ENCODE measurements at regions not wholly inside any gene's neighbourhood (a gene's known extent, or its start where the extent isn't known, plus 50 kb on each side); places are given as distances from the start of the nearest gene placed in this dataset.
"Not testable (repeated sequence)": the region's sequence is repeated elsewhere in the genome, so short reads cannot be mapped to it uniquely, and the experiment has no call there.

DNA sequence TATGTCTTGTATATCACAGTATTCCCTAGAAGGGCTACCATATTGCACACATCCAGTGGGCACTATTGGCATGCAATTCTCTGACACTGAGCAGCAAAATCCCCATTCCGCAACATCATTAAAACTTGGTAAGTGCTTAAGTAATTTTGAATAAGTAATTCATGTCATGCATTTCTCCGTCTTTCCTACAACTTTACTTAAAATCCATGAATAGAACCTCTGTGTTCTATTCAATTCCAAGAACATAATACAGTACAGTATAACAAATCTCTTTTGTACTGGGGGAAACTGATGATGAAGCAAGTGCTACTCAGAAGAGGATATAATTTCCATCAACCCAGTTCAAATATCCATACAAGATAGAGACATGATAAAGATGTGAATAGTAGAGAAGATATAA lies 80.9 kb upstream of the SEMA3C start:
- Histone ChIP-seq H3K9me3 (no peaks in the 10 kb centered on the region), H3K4me3 (no peak overlapping the region), H3K4me1 (ENCODE audit: insufficient read depth) (no peaks in the 10 kb centered on the region), H3K27ac (no peak overlapping the region), H3K36me3 (no peaks in the 10 kb centered on the region), H3K27me3 (no peaks in the 10 kb centered on the region)
- 93 to 97% (median 96%) methylated on average over 2 of the region's 2 CpGs for WGBS, 3 donors
- intact Hi-C loops (cut with DNase I) = no loop called here
- TF ChIP-seq EP300 (IDR thresholded peaks at IDR 0.05) (no peak), POLR2A (IDR thresholded peaks at IDR 0.05) (no peak)
- TF ChIP-seq, protein P1, sequence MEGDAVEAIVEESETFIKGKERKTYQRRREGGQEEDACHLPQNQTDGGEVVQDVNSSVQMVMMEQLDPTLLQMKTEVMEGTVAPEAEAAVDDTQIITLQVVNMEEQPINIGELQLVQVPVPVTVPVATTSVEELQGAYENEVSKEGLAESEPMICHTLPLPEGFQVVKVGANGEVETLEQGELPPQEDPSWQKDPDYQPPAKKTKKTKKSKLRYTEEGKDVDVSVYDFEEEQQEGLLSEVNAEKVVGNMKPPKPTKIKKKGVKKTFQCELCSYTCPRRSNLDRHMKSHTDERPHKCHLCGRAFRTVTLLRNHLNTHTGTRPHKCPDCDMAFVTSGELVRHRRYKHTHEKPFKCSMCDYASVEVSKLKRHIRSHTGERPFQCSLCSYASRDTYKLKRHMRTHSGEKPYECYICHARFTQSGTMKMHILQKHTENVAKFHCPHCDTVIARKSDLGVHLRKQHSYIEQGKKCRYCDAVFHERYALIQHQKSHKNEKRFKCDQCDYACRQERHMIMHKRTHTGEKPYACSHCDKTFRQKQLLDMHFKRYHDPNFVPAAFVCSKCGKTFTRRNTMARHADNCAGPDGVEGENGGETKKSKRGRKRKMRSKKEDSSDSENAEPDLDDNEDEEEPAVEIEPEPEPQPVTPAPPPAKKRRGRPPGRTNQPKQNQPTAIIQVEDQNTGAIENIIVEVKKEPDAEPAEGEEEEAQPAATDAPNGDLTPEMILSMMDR (IDR thresholded peaks at IDR 0.05) = no peak
- no peak for DNase-seq

DNA sequence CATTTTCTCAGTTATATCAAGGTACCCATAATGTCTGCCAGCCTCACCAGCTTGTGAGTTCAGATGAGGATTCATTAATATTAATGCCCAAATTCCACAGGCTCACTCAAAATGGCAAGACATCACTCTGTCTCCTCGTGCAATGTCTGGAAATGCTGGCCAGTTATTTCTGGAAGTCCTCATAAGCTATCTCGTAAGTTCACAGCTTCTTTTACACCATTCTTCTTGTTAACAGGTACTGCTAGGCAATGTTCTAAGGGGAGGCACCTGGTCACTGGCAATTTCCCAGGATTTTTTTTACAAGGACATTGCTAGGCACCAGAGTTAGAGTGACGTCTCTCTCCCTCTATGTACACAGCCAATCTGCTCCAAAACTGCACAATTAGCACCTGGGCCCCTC lies 80.2 kb upstream of the SEMA3C start:
- Histone ChIP-seq H3K36me3 (no peaks in the 10 kb centered on the region), H3K9me3 (no peaks in the 10 kb centered on the region), H3K27me3 (no peaks in the 10 kb centered on the region), H3K4me3 (no peak overlapping the region), H3K4me1 (ENCODE audit: insufficient read depth) (no peaks in the 10 kb centered on the region), H3K27ac (no peak overlapping the region)
- 94 to 98% (median 94%) methylated on average over 3 of the region's 3 CpGs for WGBS, 3 donors
- DNase-seq = no peak
- TF ChIP-seq POLR2A (IDR thresholded peaks at IDR 0.05) (no peak), EP300 (IDR thresholded peaks at IDR 0.05) (no peak)
- TF ChIP-seq, protein P1 (IDR thresholded peaks at IDR 0.05) = no peak
- intact Hi-C loops (cut with DNase I) = no loop called here

DNA sequence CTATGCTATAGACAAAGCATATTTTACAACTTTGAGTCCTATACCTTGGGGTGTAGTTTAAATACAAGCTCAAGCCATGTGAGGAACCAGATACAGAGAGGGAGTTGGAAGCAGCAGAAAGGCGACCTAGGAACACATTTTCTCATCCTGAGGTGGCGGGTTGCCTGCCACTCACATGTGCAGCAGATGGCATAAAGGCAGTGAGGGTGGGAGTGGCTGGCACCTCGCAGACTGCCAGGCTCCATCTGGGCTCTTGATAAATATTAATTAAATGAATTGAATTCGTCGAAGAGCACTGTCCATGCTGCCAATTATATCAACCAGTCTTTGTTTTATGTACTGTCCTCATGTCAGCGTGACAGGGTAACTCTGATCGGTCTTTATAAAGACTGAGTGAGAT lies 79.0 kb upstream of the SEMA3C start:
- DNase-seq = no peak
- intact Hi-C loops (cut with DNase I) = no loop called here
- Histone ChIP-seq H3K4me1 (ENCODE audit: insufficient read depth) (no peaks in the 10 kb centered on the region), H3K4me3 (no peak overlapping the region), H3K27me3 (no peaks in the 10 kb centered on the region), H3K36me3 (no peaks in the 10 kb centered on the region), H3K27ac (no peak overlapping the region), H3K9me3 (no peaks in the 10 kb centered on the region)
- no peak for TF ChIP-seq EP300 (IDR thresholded peaks at IDR 0.05)
- TF ChIP-seq, protein P1 (IDR thresholded peaks at IDR 0.05) = no peak
- TF ChIP-seq POLR2A (IDR thresholded peaks at IDR 0.05) = no peak
- 91 to 94% (median 92%) methylated on average over 7 of the region's 7 CpGs for WGBS, 3 donors

DNA sequence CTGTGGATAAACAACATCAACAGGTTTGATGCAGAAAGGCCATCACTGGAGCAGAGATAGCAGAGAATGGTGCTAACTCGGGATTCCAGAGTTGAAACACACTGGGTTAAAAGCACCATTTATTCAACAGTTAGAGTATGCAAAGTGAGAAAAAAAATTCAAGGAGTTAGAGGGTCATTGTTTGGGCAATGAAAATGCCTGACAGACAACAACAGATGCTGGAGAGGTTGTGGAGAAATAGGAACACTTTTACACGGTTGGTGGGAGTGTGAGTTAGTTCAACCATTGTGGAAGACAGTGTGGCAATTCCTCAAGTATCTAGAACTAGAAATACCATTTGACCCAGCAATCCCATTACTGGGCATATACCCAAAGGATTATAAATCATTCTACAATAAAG lies 77.4 kb upstream of the SEMA3C start:
- H3K36me3 ChIP-seq; H3K4me1 ChIP-seq (ENCODE audit: insufficient read depth); DNase-seq; H3K27me3 ChIP-seq; H3K4me3 ChIP-seq; intact Hi-C loops (cut with DNase I); H3K27ac ChIP-seq; H3K9me3 ChIP-seq: not testable (repeated sequence)
- 76 to 94% (median 80%) methylated on average over 2 of the region's 2 CpGs for WGBS, 3 donors

DNA sequence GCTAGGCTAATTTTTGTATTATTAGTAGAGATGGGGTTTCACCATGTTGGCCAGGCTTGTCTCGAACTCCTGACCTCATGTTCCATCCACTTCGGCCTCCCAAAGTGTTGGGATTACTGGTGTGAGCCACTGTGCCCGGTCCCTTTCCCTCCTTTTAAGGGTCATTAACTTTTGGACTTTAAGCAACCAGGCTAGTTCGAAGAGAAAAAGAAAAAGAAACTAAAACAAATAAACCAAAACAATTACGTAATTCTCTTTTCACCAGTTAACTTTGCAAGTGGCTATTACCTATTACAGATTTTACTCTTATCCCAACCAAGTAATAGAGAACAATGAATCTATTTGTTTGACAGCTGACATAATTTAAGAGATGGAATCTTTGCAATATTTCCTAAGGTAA lies 72.8 kb upstream of the SEMA3C start:
- 78 to 86% (median 78%) methylated on average over 5 of the region's 5 CpGs for WGBS, 3 donors
- intact Hi-C loops (cut with DNase I) = no loop called here
- no peaks in the 10 kb centered on the region for H3K4me1 ChIP-seq (ENCODE audit: insufficient read depth)
- no peak for DNase-seq
- no peaks in the 10 kb centered on the region for H3K9me3 ChIP-seq
- TF ChIP-seq EP300 (IDR thresholded peaks at IDR 0.05) (no peak), POLR2A (IDR thresholded peaks at IDR 0.05) (no peak)
- TF ChIP-seq, protein P1 (IDR thresholded peaks at IDR 0.05) = no peak
- H3K27me3 ChIP-seq = no peaks in the 10 kb centered on the region
- no peaks in the 10 kb centered on the region for H3K36me3 ChIP-seq
- no peak overlapping the region for H3K27ac ChIP-seq
- H3K4me3 ChIP-seq = no peak overlapping the region

Data from ovary (tissue), 7 donors.